SW480 (cell line): ENCODE measurements at regions not wholly inside any gene's neighbourhood (a gene's known extent, or its start where the extent isn't known, plus 50 kb on each side); places are given as distances from the start of the nearest gene placed in this dataset.
A peak's percentile ranks its signal among the peaks of the same experiment; 100 is the strongest.

Experiments used
- DNase-seq: peaks from one replicate; pipeline ENCODE4 v3.0.0-alpha.2; 2016; ENCODE audit warnings: low spot score

- peak; percentile 50 for DNase-seq
These were observed 59.8 kb upstream of the TBPL2 start for GRCh38 chr14:55500219-55500701.

DNA sequence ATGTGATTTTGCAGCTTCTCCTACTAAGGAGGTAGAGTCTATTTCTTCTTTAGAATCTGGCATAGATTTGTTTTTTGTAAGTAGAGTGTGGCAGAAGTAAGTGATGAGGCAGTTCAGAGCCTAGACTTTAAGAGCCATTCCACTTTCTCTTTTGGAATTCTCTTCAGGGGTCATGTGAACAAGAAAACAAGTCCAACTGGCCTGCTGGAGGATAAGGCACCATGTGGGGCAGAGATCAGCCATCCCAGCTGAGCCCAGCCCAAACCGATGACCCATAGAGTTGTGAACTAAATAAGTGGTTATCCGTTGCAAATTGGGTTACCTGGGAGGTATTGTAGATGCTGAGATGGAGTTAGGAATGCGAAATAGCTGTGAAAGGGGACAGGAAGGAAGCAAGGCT is 60.3 kb upstream of the TBPL2 start:
- DNase-seq: no peak

DNA sequence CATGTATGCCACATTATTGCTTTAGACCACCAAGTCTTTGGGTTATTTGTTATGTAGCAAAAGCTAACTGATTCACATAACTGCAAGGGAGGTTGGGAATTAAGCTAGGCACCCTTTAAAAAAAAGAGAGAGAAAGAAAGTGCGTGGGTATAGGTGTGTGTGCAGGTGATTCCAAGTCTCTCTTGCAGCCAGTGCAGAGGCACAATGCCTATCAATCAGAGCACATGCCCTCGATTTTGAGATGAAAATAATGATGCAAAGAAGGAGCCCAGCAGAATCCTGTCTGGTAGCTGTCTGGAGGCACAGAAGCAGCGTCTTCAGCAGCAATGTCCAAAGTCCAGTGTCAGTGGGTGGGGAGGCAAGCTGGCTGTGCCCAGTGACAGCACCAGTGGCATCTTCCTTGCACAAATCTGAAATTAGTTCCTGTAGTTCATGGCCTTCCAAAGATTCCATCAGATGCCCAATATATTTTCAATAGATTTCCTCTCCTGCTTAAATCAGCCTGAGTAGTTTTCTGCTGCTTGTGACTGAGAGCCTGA is 62.4 kb upstream of the TBPL2 start:
- DNase-seq: no peak

DNA sequence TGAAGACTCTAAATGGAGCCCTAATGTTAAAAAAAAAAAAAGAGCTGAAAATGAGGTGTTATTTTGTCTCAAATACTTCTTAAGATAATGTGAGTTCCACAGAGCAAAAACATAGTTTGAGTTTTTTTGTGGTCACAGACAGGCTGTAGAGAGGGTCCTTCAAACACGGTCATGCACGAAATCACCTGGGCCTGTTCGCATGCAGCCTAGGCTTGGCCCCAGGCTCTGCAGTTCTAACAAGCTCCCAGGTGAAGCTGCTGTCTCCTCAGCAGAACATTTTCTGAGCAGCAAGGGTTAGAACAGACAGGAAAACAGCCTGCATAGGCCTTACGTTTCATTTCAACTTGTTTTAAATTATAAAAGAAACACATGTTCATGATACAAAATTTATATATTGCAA is 65.4 kb upstream of the TBPL2 start:
- DNase-seq: no peak

- DNase-seq: no peak
These were observed 68.3 kb upstream of the TBPL2 start for GRCh38 chr14:55508676-55509075.

- DNase-seq: no peak
These were observed 67.6 kb upstream of the KTN1 start for GRCh38 chr14:55512421-55512820.

- no peak for DNase-seq
These were observed 66.5 kb upstream of the KTN1 start for GRCh38 chr14:55513491-55513890.

- DNase-seq: no peak
These were observed 65.1 kb upstream of the KTN1 start for GRCh38 chr14:55514819-55515490.

GRCh38 chr14:55516776-55517175 is 63.2 kb upstream of the KTN1 start:
- no peak for DNase-seq

- no peak for DNase-seq
These were observed 61.6 kb upstream of the KTN1 start for GRCh38 chr14:55518391-55518790.

- DNase-seq: no peak
These were observed 60.4 kb upstream of the KTN1 start for GRCh38 chr14:55519473-55520080.

- no peak for DNase-seq
These were observed 56.7 kb upstream of the KTN1 start for GRCh38 chr14:55523321-55523720.
